ENCODE measurements at regions not wholly inside any gene's neighbourhood (a gene's known extent, or its start where the extent isn't known, plus 50 kb on each side); places are given as distances from the start of the nearest gene placed in this dataset.
"Not testable (repeated sequence)": the region's sequence is repeated elsewhere in the genome, so short reads cannot be mapped to it uniquely, and the experiment has no call there.

DNA sequence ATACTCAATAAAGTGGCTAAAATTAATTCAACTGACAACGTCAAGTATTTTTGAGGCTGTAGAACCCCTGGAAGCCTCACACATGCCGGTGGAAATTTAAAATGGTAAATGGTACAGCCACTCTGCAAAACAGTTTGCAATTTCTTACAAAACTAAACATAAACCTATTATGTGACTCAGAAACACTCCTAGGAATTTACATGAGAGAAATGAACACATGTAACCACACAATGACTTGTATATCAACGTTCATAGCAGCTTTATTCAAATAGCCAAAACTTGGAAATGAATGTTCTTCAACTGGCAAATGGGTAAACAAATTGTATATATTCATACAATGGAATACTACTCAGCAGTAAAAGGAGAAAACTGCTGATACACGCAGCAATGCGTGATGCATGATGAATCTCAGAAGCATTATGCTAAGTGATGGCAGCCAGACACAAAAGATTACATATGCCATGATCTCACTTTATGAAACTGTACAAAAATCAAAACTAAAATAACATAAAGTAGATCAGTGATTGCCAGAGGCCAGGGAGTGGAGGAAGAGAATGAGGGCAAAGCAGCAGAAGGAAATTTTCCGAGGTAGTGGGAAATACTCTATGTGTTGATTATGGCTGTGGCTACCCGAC, 112.5 kb downstream of the FAM50B start:
- DNase-seq: no peak

DNA sequence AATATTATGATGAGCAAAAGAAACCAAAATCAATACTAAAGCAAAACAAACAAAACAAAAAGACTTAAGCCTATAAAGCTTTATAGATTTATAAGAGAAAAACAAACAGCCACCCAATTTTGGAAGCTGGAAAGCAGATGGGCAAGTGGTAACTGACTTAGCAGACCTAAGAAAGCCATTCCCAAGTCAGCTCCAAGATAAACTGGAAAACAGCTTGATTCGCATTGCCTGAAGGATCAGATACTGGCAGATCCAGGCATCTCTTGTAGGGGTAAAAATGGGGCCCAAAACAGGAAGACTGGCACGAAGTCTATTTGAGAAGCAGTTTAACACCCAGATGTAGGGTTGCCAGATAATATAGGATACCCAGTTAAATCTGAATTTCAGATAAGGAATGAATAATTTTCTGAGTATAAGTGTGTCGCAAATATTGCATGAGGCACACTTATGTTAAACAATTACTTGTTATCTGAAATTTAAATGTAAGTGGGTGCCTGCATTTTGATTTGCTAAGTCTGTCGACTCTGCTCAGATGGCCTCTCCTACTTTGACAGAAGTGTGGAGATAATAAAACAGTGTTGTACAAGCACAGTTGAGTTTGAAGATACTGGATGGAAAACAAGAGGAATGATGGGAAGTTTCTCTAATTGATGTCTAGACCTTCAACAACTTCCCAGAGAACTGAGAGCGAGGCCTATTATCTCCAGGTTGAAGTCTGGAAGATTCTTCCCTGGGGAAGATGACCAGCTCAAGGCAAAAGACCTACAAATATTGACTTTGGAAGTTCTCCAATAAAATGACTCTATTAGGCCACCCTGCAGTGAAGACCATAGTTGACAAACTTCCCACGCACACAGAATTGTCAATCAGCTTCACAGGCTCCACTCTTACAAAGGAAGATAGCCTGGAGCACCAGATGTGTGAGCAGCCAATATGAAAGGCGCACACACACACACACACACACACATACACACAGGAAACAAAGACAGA, 113.4 kb downstream of the FAM50B start:
- DNase-seq: no peak

DNA sequence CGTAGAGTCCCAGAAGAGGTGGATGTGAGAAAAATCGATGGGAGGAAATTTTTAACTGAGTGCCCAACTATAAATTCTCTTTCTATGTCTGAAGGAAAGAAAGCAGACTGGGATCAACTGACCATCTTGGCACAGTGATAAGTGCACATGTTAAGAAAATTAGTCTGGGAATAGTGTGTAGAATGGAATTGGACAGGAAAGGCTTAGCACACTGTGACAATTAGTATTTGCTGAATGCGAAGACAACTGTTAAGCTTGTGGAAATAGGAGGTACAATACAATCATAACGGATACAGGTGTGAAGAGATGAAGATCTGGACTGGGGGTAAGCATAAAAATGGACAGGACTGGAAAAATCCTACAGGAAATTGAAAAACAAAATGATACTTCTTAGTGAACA, 114.3 kb downstream of the FAM50B start:
- DNase-seq: no peak

DNA sequence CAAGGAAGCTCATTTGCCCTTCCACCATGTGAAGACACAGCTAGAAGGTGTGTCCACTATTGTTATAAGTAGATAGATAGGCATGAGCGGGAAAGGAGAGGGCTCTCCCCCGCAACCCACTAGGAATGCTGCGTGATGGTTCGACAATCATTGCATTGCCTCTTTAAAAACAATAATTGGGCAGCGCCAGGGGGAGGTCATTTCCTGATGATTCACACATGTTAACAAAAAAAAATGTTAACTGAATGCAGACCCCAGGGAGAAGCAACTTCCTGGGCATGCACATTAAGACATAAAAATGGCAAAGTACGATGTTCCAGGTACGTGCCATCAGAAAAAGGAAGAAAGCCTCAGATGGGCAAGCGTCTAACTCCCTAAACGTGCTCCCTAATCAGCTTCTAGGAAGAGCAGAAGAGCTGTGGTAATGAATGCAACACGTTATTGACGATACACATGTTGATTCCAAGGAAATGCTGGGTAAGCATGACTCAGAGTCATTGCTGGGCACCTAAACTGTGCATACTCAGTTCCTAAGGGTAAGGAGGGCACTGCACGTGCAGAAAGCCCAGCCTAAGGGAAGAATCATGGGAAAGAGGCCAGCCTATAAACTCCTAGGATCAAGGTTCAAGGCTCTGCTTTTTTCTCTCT, 113.7 kb downstream of the FAM217A start:
- DNase-seq: no peak

DNA sequence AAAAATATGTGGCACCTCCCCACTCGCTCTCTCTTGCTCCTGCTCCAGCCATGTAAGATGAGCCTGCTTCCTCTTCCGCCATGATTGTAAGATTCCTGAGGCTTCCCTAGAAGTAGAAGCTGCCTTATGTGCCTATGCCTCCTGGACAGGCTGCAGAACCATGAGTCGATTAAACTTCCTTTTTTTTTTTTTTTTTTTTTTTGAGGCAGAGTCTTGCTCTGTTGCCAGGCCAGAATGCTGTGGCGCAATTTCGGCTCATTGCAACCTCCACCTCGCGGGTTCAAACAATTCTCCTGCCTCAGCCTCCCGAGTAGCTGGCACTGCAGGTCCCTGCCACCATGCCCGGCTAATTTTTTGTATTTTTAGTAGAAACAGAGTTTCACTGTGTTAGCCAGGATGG, 112.5 kb downstream of the FAM217A start:
- DNase-seq: no peak

DNA sequence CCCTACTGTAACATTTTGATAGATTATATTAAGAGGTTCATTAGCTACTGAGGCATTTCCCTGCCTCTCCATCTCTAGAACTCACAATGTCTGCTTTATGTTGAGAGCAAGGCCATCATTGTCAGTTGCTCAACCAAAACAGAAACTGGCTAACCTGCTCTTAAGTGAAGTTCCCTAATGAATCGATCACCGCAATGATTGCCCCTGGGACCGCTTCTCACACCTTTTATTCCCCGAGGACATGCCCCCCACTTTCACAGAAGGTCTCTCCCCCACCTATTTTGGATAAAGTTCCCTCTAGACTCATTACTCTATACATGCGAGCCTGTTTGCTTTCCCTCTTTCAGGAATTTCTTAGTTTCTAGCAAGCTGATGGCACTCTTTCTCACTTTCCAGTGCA, 108.8 kb downstream of the FAM217A start:
- DNase-seq: no peak

DNA sequence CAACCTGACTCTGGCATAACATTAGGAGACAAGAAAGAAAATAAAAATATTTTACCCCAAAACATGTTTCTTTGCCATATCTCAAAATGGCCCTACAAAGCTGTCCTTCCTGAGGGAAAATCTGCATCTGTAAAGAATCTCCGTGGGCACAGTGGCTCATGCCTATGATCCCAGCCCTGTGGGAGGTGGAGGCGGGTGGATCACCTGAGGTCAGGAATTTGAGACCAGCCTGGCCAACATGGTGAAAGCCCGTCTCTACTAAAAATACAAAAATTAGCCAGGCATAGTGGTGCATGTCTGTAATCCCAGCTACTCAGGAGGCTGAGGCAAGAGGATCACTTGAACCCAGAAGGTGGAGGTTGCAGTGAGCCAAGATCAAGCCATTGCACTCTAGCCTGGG, 105.8 kb downstream of the FAM217A start:
- not testable (repeated sequence) for DNase-seq

DNA sequence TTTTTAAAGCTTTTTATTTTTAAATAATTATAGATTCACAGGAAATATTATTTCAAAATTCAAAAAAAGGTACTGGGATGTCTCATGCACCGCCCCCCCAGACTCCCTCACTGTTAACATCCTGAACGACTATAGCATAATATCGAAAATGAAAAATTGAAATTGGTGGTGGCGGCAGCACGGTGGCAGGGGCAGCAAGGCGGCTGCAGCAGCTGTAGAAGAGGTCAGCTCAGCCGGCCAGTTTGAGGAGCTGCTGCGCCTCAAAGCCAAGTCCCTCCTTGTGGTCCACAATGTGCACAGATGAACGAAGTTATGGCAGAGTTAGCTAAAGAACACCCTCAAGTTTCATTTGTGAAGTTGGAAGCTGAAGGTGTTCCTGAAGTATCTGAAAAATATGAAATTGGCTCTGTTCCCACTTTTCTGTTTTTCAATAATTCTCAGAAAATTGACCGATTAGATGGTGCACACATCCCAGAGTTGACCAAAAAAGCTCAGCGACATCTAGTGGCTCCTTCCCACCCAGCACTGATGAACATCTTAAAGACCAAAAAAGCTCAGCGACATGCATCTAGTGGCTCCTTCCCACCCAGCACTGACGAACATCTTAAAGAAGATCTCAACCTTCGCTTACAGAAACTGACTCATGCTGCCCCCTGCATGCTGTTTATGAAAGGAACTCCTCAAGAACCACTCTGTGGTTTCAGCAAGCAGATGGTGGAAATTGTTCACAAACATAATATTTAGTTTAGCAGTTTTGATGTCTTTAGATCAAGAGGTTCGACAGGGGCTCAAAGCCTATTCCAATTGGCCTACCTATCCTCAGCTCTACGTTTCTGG, 100.8 kb downstream of the FAM217A start:
- peak in 38 of 56 donors; percentile 2 to 63 (median 15) for DNase-seq

DNA sequence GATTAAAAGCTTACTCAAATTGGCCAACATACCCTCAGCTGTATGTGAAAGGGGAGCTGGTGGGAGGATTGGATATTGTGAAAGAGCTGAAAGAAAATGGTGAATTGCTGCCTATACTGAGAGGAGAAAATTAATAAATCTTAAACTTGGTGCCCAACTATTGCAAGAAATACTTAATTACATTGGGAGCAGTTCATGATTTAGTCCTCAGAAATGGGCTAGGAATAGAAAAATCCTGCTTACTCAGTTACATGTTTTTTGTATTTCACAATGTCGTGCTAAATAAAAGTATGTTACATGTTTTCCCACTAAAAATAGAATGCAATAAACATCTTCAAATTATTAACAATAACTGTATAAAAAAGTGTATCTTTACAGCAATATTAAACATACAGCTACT, 100.0 kb downstream of the FAM217A start:
- DNase-seq: not testable (repeated sequence)

DNA sequence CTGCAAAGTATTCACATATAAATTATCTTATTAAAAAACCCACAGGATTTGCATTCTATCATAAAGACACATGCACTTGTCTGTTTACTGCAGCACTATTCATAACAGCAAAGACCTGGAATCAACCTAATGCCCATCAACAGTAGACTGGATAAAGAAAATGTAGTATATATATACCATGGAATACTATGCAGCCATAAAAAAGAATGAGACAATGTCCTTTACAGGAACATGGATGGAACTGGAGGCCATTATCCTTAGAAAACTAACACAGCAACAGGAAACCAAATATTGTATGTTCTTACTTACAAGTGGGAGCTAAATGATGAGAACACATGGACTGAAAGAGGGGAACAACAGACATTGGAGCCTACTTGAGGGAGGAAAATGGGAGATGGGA, 97.0 kb downstream of the FAM217A start:
- no peak for DNase-seq

DNA sequence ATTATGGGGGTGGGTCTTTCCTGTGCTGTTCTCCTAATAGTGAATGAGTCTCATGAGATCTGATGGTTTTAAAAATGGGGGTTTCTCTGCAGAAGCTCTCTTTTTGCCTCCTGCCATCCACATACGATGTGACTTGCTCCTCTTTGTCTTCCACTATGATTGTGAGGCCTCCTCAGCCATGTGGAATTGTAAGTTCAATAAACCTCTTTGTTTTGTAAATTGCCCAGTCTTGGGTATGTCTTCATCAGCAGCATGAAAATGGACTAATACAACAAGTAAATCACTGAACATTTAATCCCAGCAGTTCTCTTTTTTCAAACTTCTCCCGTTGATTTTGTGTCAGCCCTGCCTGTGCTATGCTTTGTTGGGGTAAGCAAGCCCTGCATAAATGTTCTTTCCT, 95.2 kb downstream of the FAM217A start:
- no peak for DNase-seq

DNA sequence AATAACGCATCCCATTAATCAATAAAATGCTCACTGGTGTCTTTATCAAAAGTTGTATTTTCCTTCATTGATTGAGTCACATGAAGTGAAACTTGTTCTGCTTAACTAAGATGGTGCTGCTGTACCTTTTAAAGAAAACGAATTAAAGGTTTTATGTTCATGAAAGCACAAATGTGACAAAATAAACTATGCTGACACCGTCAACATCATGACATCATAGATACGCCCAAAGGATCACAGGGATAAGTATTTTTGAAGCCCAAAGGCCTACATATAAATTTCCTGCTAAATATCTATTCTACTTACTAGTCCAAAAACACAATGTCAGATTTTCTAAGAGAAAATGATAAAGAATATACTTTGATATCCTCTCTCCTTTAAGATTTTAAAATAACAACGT, 94.4 kb downstream of the FAM217A start:
- DNase-seq: no peak

DNA sequence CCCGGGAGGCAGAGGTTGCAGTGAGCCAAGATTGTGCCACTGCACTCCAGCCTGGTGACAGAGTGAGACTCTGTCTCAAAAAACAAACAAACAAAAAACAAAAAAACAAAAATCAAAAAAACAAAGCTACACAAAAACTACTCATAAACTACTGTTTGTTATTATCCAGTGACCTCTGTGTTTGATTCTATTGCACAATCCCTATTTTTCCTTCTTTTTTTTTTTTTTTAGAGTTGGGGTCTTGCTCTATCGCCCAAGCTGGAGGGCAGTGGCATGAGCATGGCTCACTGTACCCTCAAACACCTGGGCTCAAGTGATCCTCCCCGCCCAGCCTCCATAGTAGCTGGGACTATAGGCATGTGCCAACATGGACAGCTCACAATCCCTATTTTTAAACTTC, 92.7 kb downstream of the FAM217A start:
- DNase-seq: no peak

DNA sequence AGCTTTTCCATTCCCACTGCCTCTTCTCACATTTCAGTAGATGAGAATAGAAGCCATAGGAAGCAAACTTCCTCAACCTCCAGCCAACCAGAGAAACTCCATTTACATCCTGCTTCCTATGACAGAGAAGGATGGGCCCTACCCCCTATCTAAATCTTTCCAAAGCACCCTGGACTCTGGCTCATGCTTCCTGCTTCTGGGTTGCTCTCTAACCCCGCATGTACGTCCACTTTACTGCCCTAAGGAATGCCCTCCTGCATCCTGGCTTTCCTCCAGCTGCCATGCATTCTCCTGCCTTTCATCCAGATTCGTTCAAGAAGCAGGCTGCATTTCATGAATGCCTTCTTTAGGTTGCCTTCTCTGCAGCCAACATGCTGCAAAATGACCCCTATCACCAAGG, 91.9 kb downstream of the FAM217A start:
- DNase-seq: no peak

DNA sequence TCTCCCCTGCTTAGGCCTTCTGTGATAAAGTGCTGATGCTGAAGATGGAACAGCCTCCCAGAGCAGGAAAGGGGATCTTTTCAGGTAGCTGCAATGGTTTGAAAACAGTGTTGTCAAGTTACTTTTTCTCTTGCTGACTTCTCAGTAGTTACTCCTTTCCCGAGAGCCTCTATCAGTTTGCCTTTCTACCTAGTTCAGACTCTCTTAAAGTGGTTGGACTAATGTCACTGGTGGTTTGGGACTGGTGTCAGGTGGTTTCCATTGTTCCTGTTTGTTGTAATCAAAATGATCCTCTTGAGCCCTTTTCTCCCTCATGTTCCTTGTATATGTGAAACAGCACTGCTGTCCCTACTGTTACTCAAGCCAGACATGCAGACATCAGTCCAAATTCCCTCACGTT, 91.4 kb downstream of the FAM217A start:
- DNase-seq: no peak

DNA sequence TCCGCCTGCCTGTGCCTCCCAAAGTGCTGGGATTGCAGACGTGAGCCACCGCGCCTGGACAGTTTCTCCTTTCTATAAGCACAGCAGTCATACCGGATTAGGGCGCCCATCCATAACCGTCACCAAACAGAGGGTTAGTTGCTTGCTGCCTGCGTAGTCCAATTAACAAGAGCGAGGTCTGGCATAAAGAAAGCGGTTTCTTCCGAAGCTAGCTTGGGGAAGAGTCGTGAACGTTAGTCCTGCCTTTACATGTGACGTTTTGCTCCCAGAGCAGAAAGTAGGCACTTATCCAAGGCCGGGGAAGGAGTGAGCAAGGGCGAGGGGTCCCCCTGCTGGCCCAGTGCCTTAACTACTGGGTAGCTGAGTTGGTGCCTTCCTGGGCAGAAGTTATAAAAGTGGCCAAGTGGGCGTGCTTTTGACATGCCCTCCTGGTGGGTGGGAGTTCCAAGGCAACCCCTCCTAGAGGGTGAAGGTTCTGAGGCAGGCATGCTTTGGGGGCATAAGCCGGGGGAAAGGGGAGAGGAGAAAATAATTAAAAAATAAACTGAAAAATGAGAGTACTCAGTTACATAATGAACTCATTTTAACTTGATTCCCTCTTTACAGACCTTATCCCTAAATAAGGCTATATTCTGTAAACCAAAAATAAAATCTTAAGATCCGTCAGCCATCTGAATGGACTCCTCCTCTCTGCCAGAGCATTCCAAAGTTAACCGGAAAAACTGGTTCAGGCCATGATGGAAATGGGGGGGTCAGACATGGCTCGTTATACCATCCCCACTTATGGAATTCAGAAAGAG, 88.0 kb downstream of the FAM217A start:
- DNase-seq: peak; percentile 15 to 86 (median 71)

DNA sequence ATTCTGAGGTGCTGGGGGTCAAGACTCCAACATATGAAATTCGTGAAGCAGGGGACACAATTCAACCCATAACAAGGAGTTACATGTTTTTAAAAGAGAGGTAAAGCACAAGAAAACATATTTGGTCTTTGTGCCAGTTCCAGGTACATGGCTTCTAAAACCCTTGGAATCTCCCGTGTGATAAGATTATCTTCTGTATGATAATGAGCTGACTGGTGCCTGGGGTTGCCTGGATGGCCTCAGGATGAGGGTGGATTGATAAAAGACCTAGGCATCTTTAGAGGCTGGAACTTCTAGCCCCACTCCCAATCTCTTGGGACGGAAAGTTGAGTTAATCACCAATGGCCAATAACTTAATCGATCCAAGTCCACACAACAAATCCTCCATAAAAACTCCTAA, 87.0 kb downstream of the FAM217A start:
- no peak for DNase-seq

DNA sequence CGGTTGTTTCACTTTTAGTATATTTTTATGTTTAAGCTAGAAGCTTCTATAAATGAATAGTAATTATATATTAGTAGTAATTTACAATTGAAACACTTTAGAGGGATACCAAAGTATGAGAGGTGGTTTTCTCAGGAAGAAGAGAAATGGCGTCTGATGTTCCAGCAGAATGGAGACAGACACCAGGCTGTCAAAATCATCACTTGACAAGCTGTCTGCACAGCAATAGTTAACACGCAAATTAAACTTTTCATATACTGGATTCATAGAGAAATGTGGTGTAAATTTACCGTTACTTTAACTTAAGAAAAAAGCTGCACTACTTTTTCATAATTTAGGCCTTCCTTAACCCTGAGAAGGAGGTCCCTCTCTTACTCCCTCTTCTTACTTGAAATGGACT, 82.6 kb downstream of the FAM217A start:
- no peak for DNase-seq

DNA sequence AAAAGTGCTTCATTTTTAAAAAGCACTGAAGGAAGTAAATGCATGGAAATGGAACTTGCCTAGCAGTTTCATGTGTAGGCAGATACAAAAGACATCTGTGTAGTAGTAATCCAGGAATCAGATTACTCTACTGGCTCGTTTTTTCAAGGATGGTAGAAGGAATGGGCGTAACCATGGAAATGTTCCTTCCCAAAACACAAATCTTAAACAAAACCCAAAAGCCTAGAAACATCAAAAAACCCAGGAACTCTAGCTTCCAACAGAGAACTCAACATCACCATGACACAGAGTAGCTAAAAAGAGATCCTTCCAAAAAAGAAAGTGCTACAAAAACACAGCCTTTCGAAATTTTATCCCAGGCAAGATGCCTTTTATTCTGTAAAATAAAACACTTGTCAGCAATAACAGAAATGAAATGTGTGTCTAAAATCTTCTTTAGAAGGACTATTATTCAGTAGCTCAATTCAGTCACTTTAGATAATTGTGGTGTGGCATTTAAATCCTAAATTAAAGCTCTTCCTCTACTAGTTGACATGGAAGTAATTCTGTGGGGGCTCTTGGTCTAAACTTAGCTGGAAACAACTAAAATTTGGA, 81.7 kb downstream of the FAM217A start:
- DNase-seq: peak in 1 of 56 donors; percentile 9

All from amygdala (tissue), 56 donors.